Endothelial cell of umbilical vein (primary cell): ENCODE measurements at regions not wholly inside any gene's neighbourhood (a gene's known extent, or its start where the extent isn't known, plus 50 kb on each side); places are given as distances from the start of the nearest gene placed in this dataset.

Experiments used
- BruUV-seq: library from RNA; stranded (reverse); fragments of 400-500 nt; replicated peaks from 2 replicates; lab custom pipeline; 2021; lab: Mats Ljungman, UMichigan
- CTCF ChIA-PET: fragments of 300-600, 350-600 bp; sonication (Branson Sonifier 250); formaldehyde crosslinking; loops from one replicate; lab custom pipeline; 2021; ENCODE audit warnings: antibody characterized with exemption, inconsistent platforms; lab: Charles Lee
- POLR2A ChIA-PET: fragments of 300-600, 350-600 bp; sonication (Branson Sonifier 250); formaldehyde crosslinking; loops from one replicate; lab custom pipeline; 2021; ENCODE audit warnings: antibody characterized with exemption, inconsistent platforms; lab: Charles Lee
- DNase-seq: peaks from one replicate; pipeline ENCODE4 v3.0.0-alpha.2; 2011; ENCODE audit warnings: low read depth, low spot score
- FAIRE-seq: peaks from 2 replicates; lab custom pipeline; 2011; peaks lifted over from hg19 to GRCh38; lab: Jason Lieb, UNC
- H2AFZ ChIP-seq: 2 replicates; pipeline ENCODE4 v1.6.0; 2012; ENCODE audit warnings: low read depth, low read length, control low read depth, inconsistent platforms
- H3K27ac ChIP-seq: 2 replicates; pipeline ENCODE4 v1.5.1; 2011; ENCODE audit warnings: low read depth, mild to moderate bottlenecking, control low read depth, low read length, moderate library complexity; ENCODE audit not compliant: insufficient read depth
- H3K27me3 ChIP-seq, 2 experiments: 2 replicates each; pipeline versions ENCODE4 v1.6.0 to v1.6.1; 2011; ENCODE audit warnings: low read length in 2 of 2, mixed read lengths in 1 of 2; ENCODE audit not compliant: control insufficient read depth in 2 of 2, insufficient read depth in 2 of 2
- H3K36me3 ChIP-seq, 2 experiments: 2 replicates in 1 of 2; 3 replicates in 1 of 2; pipeline ENCODE4 v1.5.1; 2011; ENCODE audit warnings: low read length in 2 of 2, mild to moderate bottlenecking in 1 of 2, moderate library complexity in 1 of 2; ENCODE audit not compliant: control insufficient read depth in 2 of 2, insufficient read depth in 2 of 2; ENCODE audit errors: extremely low read depth in 1 of 2
- H3K4me1 ChIP-seq: 3 replicates; pipeline ENCODE4 v1.5.1; 2011; ENCODE audit warnings: mild to moderate bottlenecking, low read length; ENCODE audit not compliant: control insufficient read depth, insufficient read depth; ENCODE audit errors: extremely low read depth
- H3K4me2 ChIP-seq: 2 replicates; pipeline ENCODE4 v1.6.1; 2011; ENCODE audit warnings: low read length, control low read depth, mixed read lengths; ENCODE audit not compliant: insufficient read depth
- H3K4me3 ChIP-seq, 3 experiments: fragments of 200-600 bp in 1 of 3; sonication (generic), shearing (Covaris generic) in 1 of 3; replicated peaks in 1 of 3; 2 replicates each; pipeline ENCODE4 v1.5.1; 2011 to 2016; ENCODE audit warnings: control low read depth in 3 of 3, low read length in 3 of 3, mild to moderate bottlenecking in 2 of 3, inconsistent platforms in 1 of 3, low read depth in 1 of 3, moderate library complexity in 1 of 3; ENCODE audit not compliant: insufficient read depth in 1 of 3
- H3K79me2 ChIP-seq: 2 replicates; pipeline ENCODE4 v1.6.0; 2012; ENCODE audit warnings: low read length, inconsistent platforms; ENCODE audit not compliant: control insufficient read depth, insufficient read depth
- H3K9ac ChIP-seq: replicated peaks from 2 replicates; pipeline ENCODE3; 2011; ENCODE audit warnings: low read length, control low read depth; ENCODE audit not compliant: insufficient read depth; ENCODE audit errors: extremely low read depth
- H3K9me1 ChIP-seq: replicated peaks from 3 replicates; pipeline ENCODE4 v1.6.0; 2011; ENCODE audit warnings: mild to moderate bottlenecking, low read length; ENCODE audit not compliant: control insufficient read depth, insufficient read depth; ENCODE audit errors: extremely low read depth
- H3K9me3 ChIP-seq: replicated peaks from 2 replicates; pipeline ENCODE4 v1.5.1; 2012; ENCODE audit warnings: low read length, inconsistent platforms; ENCODE audit not compliant: control insufficient read depth, insufficient read depth
- H4K20me1 ChIP-seq: replicated peaks from 2 replicates; pipeline ENCODE3; 2011; ENCODE audit warnings: mild to moderate bottlenecking, low read length; ENCODE audit not compliant: control insufficient read depth, insufficient read depth; ENCODE audit errors: extremely low read depth
- CTCF ChIP-seq, 2 donors: IDR thresholded peaks; 1 replicate in 1 of 2; 2 replicates in 1 of 2; pipeline ENCODE4 v1.5.1; 2011; ENCODE audit warnings: low read length in 2 of 2, mild to moderate bottlenecking in 2 of 2, moderate library complexity in 2 of 2, control low read depth in 1 of 2, inconsistent platforms in 1 of 2, low read depth in 1 of 2; ENCODE audit not compliant: insufficient read depth in 1 of 2; ENCODE audit errors: extremely low read depth in 1 of 2
- EZH2 ChIP-seq: IDR thresholded peaks from 2 replicates; pipeline ENCODE4 v1.6.1; 2012; ENCODE audit warnings: borderline replicate concordance, low read depth, mild to moderate bottlenecking, moderate library complexity, low read length, inconsistent platforms; ENCODE audit not compliant: severe bottlenecking
- FOS ChIP-seq: IDR thresholded peaks from 2 replicates; pipeline ENCODE4 v1.6.1; 2011; ENCODE audit warnings: mild to moderate bottlenecking, low read length, moderate library complexity, borderline replicate concordance; ENCODE audit not compliant: insufficient read depth
- GATA2 ChIP-seq: IDR thresholded peaks from 2 replicates; pipeline ENCODE4 v1.7.0; 2011; ENCODE audit warnings: low read depth, mild to moderate bottlenecking, moderate library complexity, mixed read lengths, low read length; ENCODE audit not compliant: insufficient read length, insufficient read depth
- JUN ChIP-seq: IDR thresholded peaks from 2 replicates; pipeline ENCODE4 v1.6.1; 2011; ENCODE audit warnings: borderline replicate concordance, low read depth; ENCODE audit not compliant: insufficient read length, insufficient read depth
- MAX ChIP-seq: IDR thresholded peaks from 2 replicates; pipeline ENCODE4 v1.6.1; 2011; ENCODE audit not compliant: insufficient read depth, insufficient read length
- MYC ChIP-seq: IDR thresholded peaks from one replicate; pipeline ENCODE4 v1.6.1; 2011; ENCODE audit warnings: mild to moderate bottlenecking, low read depth, low read length
- POLR2AphosphoS5 ChIP-seq: IDR thresholded peaks from 2 replicates; pipeline ENCODE4 v1.6.1; 2012; ENCODE audit warnings: low read depth, mild to moderate bottlenecking, control low read depth, low read length, moderate library complexity; ENCODE audit not compliant: insufficient read depth
- dilution Hi-C: fragments of 300-500 bp; cut with MboI; formaldehyde crosslinking; loops from one replicate; pipeline ENCODE4 v1.15.0; 2019; ENCODE audit warnings: low sequenced_read_pairs; ENCODE audit not compliant: extremely low pct_ligation_motif_present
- intact Hi-C: fragments of 100-400 bp; cut with micrococcal nuclease; formaldehyde crosslinking; loops from one replicate; pipeline ENCODE4 v1.10.0; 2022

- peak; percentile 53 for FAIRE-seq
- Histone ChIP-seq H3K36me3 (no peaks in the 10 kb centered on the region), H3K9ac (no peak overlapping the region), H3K9me1 (no peaks in the 10 kb centered on the region), H3K79me2 (no peaks in the 10 kb centered on the region), H3K4me1 (peaks cover 6% of the 10 kb centered on the region), H3K27me3 (peaks cover 6 to 11% of the 10 kb centered on the region in 2 experiments), H4K20me1 (no peaks in the 10 kb centered on the region), H2AFZ (no peak overlapping the region), H3K27ac (no peak overlapping the region), H3K4me2 (no peak overlapping the region), H3K9me3 (no peaks in the 10 kb centered on the region), H3K4me3 (no peak overlapping the region)
- POLR2A ChIA-PET = no interaction called here
- TF ChIP-seq POLR2AphosphoS5 = no peak
- TF ChIP-seq FOS = peak; percentile 29
- no peak for TF ChIP-seq MAX
- TF ChIP-seq GATA2 = no peak
- DNase-seq = peak; percentile 36
- no TSS peak for BruUV-seq
- CTCF ChIA-PET = interaction anchor here (1.0 kb wide), 2 partner anchors 12 to 253 kb away, joined by 3 to 4 read pairs; no protein-coding TSS in a partner anchor
- dilution Hi-C loops = no loop called here
- intact Hi-C loops = loop anchor here (10.0 kb wide), 1 partner anchor 311 kb away; no protein-coding TSS in a partner anchor
Observed at GRCh38 chr5:56585461-56585860, 229.9 kb upstream of the MAP3K1 start.

GRCh38 chr5:56581426-56581825 lies 233.9 kb upstream of the MAP3K1 start:
- Histone ChIP-seq H3K4me2 (no peak overlapping the region), H3K4me3 (no peak overlapping the region), H4K20me1 (no peaks in the 10 kb centered on the region), H3K4me1 (peaks cover 6% of the 10 kb centered on the region), H3K36me3 (no peaks in the 10 kb centered on the region), H3K27me3 (peaks cover 12 to 15% of the 10 kb centered on the region in 2 experiments), H2AFZ (no peak overlapping the region), H3K9ac (no peak overlapping the region), H3K9me1 (no peaks in the 10 kb centered on the region), H3K27ac (no peak overlapping the region), H3K79me2 (no peaks in the 10 kb centered on the region), H3K9me3 (no peaks in the 10 kb centered on the region)
- BruUV-seq = no TSS peak
- peak; percentile 69 for DNase-seq
- dilution Hi-C loops = no loop called here
- ChIA-PET CTCF (no interaction called here), POLR2A (no interaction called here)
- intact Hi-C loops = loop anchor here (10.0 kb wide), 1 partner anchor 307 kb away; no protein-coding TSS in a partner anchor
- TF ChIP-seq POLR2AphosphoS5 (no peak), MYC (no peak), JUN (no peak), CTCF (IDR thresholded peaks at IDR 0.05; ENCODE audit: extremely low read depth in 1 of 2, insufficient read depth in 1 of 2, low read depth in 1 of 2, low read length in 2 of 2) (no peak), MAX (no peak), FOS (no peak), EZH2 (no peak), GATA2 (no peak)
- FAIRE-seq = no peak
